Esophagus squamous epithelium (tissue), 5 donors: ENCODE measurements at regions not wholly inside any gene's neighbourhood (a gene's known extent, or its start where the extent isn't known, plus 50 kb on each side); places are given as distances from the start of the nearest gene placed in this dataset.
A peak's percentile ranks its signal among the peaks of the same experiment; 100 is the strongest.
"Not testable (repeated sequence)": the region's sequence is repeated elsewhere in the genome, so short reads cannot be mapped to it uniquely, and the experiment has no call there.

ENCODE experiments used
- DNase-seq: peaks from one replicate; lab custom pipeline; 2025; lab: John Stamatoyannopoulos, UW
- H3K27ac ChIP-seq, 4 donors: fragments of 200-600 bp; sonication (generic); one replicate each; pipeline ENCODE4 v1.5.1; 2016 to 2019; ENCODE audit warnings: mild to moderate bottlenecking in 1 of 4
- H3K27me3 ChIP-seq, 4 donors: fragments of 200-600 bp; sonication (generic); 1 replicate in 3 of 4; 2 replicates in 1 of 4; pipeline versions ENCODE4 v1.5.1 to v1.6.0; 2017 to 2021; ENCODE audit warnings: antibody characterized with exemption in 1 of 4
- H3K36me3 ChIP-seq, 3 donors: fragments of 200-600 bp; sonication (generic); one replicate each; pipeline ENCODE4 v1.5.1; 2016 to 2019
- H3K4me1 ChIP-seq, 3 donors: fragments of 200-600 bp; sonication (generic); one replicate each; pipeline ENCODE4 v1.5.1; 2017 to 2019
- H3K4me3 ChIP-seq, 4 donors: fragments of 200-600 bp; sonication (generic); 1 replicate in 3 of 4; 2 replicates in 1 of 4; pipeline ENCODE4 v1.5.1; 2016 to 2019; ENCODE audit warnings: mild to moderate bottlenecking in 2 of 4, moderate library complexity in 1 of 4
- H3K9me3 ChIP-seq, 3 donors: fragments of 200-600 bp; sonication (generic); one replicate each; pipeline ENCODE4 v1.5.1; 2016 to 2019
- CTCF ChIP-seq, 6 experiments: fragments of 450-650 bp in 4 of 6; fragments of 200-600 bp in 2 of 6; sonication (generic) in 2 of 6; IDR thresholded peaks; one replicate each; pipeline ENCODE4 v1.5.1; 2016 to 2019; ENCODE audit warnings: antibody characterized with exemption in 6 of 6, mild to moderate bottlenecking in 4 of 6, moderate library complexity in 4 of 6
- POLR2A ChIP-seq, 4 donors: fragments of 450-650 bp; IDR thresholded peaks; one replicate each; pipeline ENCODE4 v1.6.1; 2017; ENCODE audit warnings: antibody characterized with exemption in 4 of 4, mild to moderate bottlenecking in 4 of 4, moderate library complexity in 3 of 4
- WGBS, 2 donors: methylation state at CpG; one replicate each; pipeline ENCODE4 v1.1.5; 2018; 5-methylcytosine and 5-hydroxymethylcytosine counted together
- intact Hi-C: fragments of 100-400 bp; cut with DNase I; formaldehyde crosslinking; loops from one replicate; pipeline ENCODE4 v1.15.0; 2022
- donor health status: DM: yes; HTN: yes; CAD: no.

GRCh38 chr4:100340512-100341485 lies 150.5 kb upstream of the DDIT4L start:
- H3K4me1 ChIP-seq, result no peaks in the 10 kb centered on the region
- H3K36me3 ChIP-seq, result no peaks in the 10 kb centered on the region
- H3K27ac ChIP-seq, result no peak overlapping the region
- intact Hi-C loops, result no loop called here
- DNase-seq, result no peak
- H3K9me3 ChIP-seq, result peaks cover 0 to 6% (median 0%) of the 10 kb centered on the region in 3 donors
- H3K4me3 ChIP-seq, result no peak overlapping the region
- H3K27me3 ChIP-seq, result no peaks in the 10 kb centered on the region
- TF ChIP-seq CTCF (IDR thresholded peaks at IDR 0.05) (no peak), POLR2A (IDR thresholded peaks at IDR 0.05) (no peak)
- 57 to 72% methylated on average over 2 to 4 of the region's 4 CpGs for WGBS, 2 donors

DNA sequence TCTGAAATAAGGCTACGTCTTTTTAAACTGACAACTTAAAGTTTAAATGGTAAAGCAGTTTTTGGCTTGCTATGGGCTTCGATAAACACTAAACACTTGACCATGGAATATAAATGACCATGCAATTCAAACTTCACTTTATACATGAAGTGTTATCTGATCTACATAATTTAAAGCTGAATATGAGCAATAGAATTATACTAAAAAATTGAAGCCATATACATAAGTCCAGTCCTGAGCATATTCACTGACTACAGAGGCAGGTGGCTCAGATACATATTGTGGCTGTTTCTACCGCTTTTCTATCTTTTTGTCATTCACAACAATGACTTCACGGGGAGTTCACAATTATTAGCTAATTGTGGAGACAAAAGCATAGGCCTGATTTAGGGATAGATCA lies 149.6 kb upstream of the DDIT4L start:
- Histone ChIP-seq H3K4me1 (no peaks in the 10 kb centered on the region), H3K27me3 (no peaks in the 10 kb centered on the region), H3K27ac (no peak overlapping the region), H3K4me3 (no peak overlapping the region), H3K36me3 (no peaks in the 10 kb centered on the region), H3K9me3 (peaks cover 0 to 8% (median 3%) of the 10 kb centered on the region in 3 donors)
- WGBS, 2 donors, result 85 to 89% methylated on average over 4 of the region's 4 CpGs
- intact Hi-C loops, result no loop called here
- TF ChIP-seq POLR2A (IDR thresholded peaks at IDR 0.05), result no peak
- no peak for TF ChIP-seq CTCF (IDR thresholded peaks at IDR 0.05)
- DNase-seq, result no peak

DNA sequence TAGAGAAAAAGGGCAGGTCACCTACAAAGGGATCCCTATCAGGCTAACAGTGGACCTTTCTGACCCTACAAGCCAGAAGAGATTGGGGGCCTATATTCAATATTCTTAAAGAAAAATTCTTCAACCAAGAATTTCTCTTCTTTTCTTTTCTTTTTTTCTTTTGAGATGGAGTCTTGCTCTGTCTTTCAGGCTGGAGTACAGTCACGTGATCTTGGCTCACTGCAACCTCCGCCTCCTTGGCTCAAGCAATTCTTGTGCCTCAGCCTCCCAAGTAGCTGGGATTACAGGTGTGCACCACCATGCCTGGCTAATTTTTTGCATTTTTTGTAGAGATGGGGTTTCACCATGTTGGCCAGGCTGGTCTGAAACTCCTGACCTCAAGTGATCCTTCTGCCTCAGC lies 143.2 kb upstream of the DDIT4L start:
- H3K4me1 ChIP-seq, H3K4me3 ChIP-seq, H3K36me3 ChIP-seq, intact Hi-C loops, DNase-seq, H3K27ac ChIP-seq, H3K27me3 ChIP-seq: not testable (repeated sequence)
- WGBS, 2 donors, result 77 to 81% methylated on average over 2 of the region's 2 CpGs
- H3K9me3 ChIP-seq, result peaks cover 0 to 12% (median 8%) of the 10 kb centered on the region in 3 donors

- Histone ChIP-seq H3K9me3 (no peaks in the 10 kb centered on the region), H3K27me3 (no peaks in the 10 kb centered on the region), H3K4me3 (peak overlapping the region in 2 of 4 donors; percentile 3 to 31), H3K27ac (peak overlapping the region in 1 of 4 donors; percentile 25), H3K36me3 (no peaks in the 10 kb centered on the region), H3K4me1 (peaks cover 0 to 27% (median 0%) of the 10 kb centered on the region in 3 donors)
- no peak for DNase-seq
- WGBS, 2 donors, result 12 to 14% methylated on average over 7 of the region's 7 CpGs
- no peak for TF ChIP-seq POLR2A (IDR thresholded peaks at IDR 0.05)
- TF ChIP-seq CTCF (IDR thresholded peaks at IDR 0.05), result no peak
- intact Hi-C loops, result no loop called here
Measured at GRCh38 chr4:100317032-100317864, 127.0 kb upstream of the DDIT4L start.

DNA sequence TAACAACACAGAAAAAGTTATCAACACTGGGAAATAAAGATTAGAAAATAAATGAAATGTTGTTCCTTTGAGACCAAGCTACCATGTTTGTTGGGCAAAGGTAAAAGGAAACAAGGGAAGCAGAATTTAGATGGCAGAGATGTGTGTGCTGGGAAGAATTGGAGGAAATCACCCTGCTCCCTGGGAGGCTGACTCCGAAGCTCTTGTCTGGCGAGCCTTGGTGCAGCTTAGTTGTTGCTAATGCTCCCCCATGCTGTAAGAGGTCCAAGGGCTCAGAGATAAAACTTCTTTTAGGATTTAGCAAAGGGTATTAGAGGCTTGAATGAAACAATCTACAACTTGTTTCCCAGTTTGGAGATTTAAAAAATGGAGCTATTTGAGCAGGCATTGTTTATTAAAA lies 123.8 kb upstream of the DDIT4L start:
- peaks cover 0 to 27% (median 0%) of the 10 kb centered on the region in 3 donors for H3K4me1 ChIP-seq
- no peak for DNase-seq
- no peaks in the 10 kb centered on the region for H3K36me3 ChIP-seq
- H3K4me3 ChIP-seq, result no peak overlapping the region
- WGBS, 2 donors, result 74 to 80% methylated on average over 2 of the region's 2 CpGs
- no peaks in the 10 kb centered on the region for H3K9me3 ChIP-seq
- H3K27me3 ChIP-seq, result no peaks in the 10 kb centered on the region
- H3K27ac ChIP-seq, result no peak overlapping the region
- intact Hi-C loops, result no loop called here
- TF ChIP-seq CTCF (IDR thresholded peaks at IDR 0.05) (no peak), POLR2A (IDR thresholded peaks at IDR 0.05) (no peak)
